K562 (cell line): ENCODE measurements at regions not wholly inside any gene's neighbourhood (a gene's known extent, or its start where the extent isn't known, plus 50 kb on each side); places are given as distances from the start of the nearest gene placed in this dataset.

Experiments used
- AFF1 ChIP-seq, 2 experiments: fragments of 450-650 bp; IDR thresholded peaks; 2 replicates each; pipeline ENCODE4 v1.6.1; 2018; ENCODE audit warnings: mild to moderate bottlenecking in 2 of 2, low read depth in 1 of 2; ENCODE audit not compliant: partially characterized antibody in 2 of 2
- BRCA1 ChIP-seq, 2 experiments: fragments of 450-650 bp in 1 of 2; sonication (generic) in 1 of 2; formaldehyde crosslinking in 1 of 2; IDR thresholded peaks; 2 replicates each; pipeline versions ENCODE4 v1.5.0 to v1.6.1; 2017 to 2020; ENCODE audit warnings: mild to moderate bottlenecking in 1 of 2, missing genetic modification reagents in 1 of 2
- CBX1 ChIP-seq: sonication (generic); IDR thresholded peaks from 2 replicates; pipeline ENCODE4 v1.6.1; 2016; ENCODE audit warnings: antibody characterized with exemption, low read depth, mild to moderate bottlenecking
- CCNT2 ChIP-seq: IDR thresholded peaks from 2 replicates; pipeline ENCODE4 v1.6.1; 2011; ENCODE audit warnings: borderline replicate concordance, low read depth, mild to moderate bottlenecking, moderate library complexity, mixed read lengths, low read length; ENCODE audit not compliant: insufficient read length; ENCODE audit errors: extremely low read depth
- CHAMP1 ChIP-seq: fragments of 450-650 bp; IDR thresholded peaks from 2 replicates; pipeline ENCODE4 v1.6.1; 2016; ENCODE audit warnings: mild to moderate bottlenecking
- E2F3 ChIP-seq: fragments of 250-450 bp; sonication (Bioruptor Pico); IDR thresholded peaks from 2 replicates; pipeline ENCODE4 v1.4.0; 2020; ENCODE audit warnings: mild to moderate bottlenecking
- ETS2 ChIP-seq: IDR thresholded peaks from 2 replicates; pipeline ENCODE4 v1.6.1; 2016; ENCODE audit warnings: borderline replicate concordance, missing genetic modification characterization, mild to moderate bottlenecking, moderate library complexity, missing compliant biosample characterization; ENCODE audit not compliant: poor library complexity, severe bottlenecking
- JUN ChIP-seq, 2 experiments: sonication (generic) in 1 of 2; formaldehyde crosslinking in 1 of 2; IDR thresholded peaks; 2 replicates each; pipeline versions ENCODE4 v1.6.1 to v1.8.0; 2012 to 2022; ENCODE audit warnings: borderline replicate concordance in 2 of 2, mild to moderate bottlenecking in 2 of 2, improper control_type of control experiment in 1 of 2, low read depth in 1 of 2, low read length in 1 of 2, missing genetic modification reagents in 1 of 2
- NCOR1 ChIP-seq: fragments of 450-650 bp; IDR thresholded peaks from 2 replicates; pipeline ENCODE4 v1.6.1; 2016; ENCODE audit warnings: mild to moderate bottlenecking, moderate library complexity
- NFYB ChIP-seq: IDR thresholded peaks from 2 replicates; pipeline ENCODE4 v1.6.1; 2011; ENCODE audit warnings: mild to moderate bottlenecking, moderate library complexity; ENCODE audit not compliant: insufficient read length; ENCODE audit errors: extremely low read depth
- NUFIP1 ChIP-seq: fragments of 450-650 bp; IDR thresholded peaks from 2 replicates; pipeline ENCODE4 v1.6.1; 2018; ENCODE audit not compliant: partially characterized antibody
- PHB ChIP-seq: fragments of 250-450 bp; sonication (Bioruptor Pico); IDR thresholded peaks from 2 replicates; pipeline ENCODE4 v1.5.0; 2021
- RCOR1 ChIP-seq, 2 experiments: IDR thresholded peaks; 2 replicates each; pipeline ENCODE4 v1.6.1; 2012; ENCODE audit warnings: low read depth in 2 of 2, low read length in 2 of 2, borderline replicate concordance in 1 of 2, improper control_type of control experiment in 1 of 2
- RFX1 ChIP-seq: fragments of 450-650 bp; IDR thresholded peaks from 2 replicates; pipeline ENCODE4 v1.6.1; 2016; ENCODE audit warnings: mild to moderate bottlenecking, moderate library complexity
- SRSF1 ChIP-seq: fragments of 200-400 bp; formaldehyde crosslinking; IDR thresholded peaks from 2 replicates; pipeline ENCODE4 v1.6.1; 2017; ENCODE audit warnings: mild to moderate bottlenecking, low read depth, low read length, moderate library complexity
- TEAD1 ChIP-seq, 2 experiments: fragments of 450-650 bp in 1 of 2; sonication (generic) in 1 of 2; formaldehyde crosslinking; IDR thresholded peaks; 2 replicates each; pipeline versions ENCODE4 v1.4.0 to v1.8.0; 2020 to 2022; ENCODE audit warnings: mild to moderate bottlenecking in 2 of 2, missing genetic modification reagents in 1 of 2
- TFAM ChIP-seq: fragments of 250-450 bp; sonication (Bioruptor Pico); conservative IDR thresholded peaks from 2 replicates; pipeline ENCODE4 v1.5.0; 2021; ENCODE audit warnings: mild to moderate bottlenecking, moderate library complexity
- TSC22D4 ChIP-seq: fragments of 450-650 bp; IDR thresholded peaks from 2 replicates; pipeline ENCODE4 v1.6.1; 2016; ENCODE audit warnings: missing genetic modification characterization, missing biosample characterization, control low read depth
- ZNF133 ChIP-seq: fragments of 250-450 bp; sonication (Bioruptor Pico); IDR thresholded peaks from 2 replicates; pipeline ENCODE4 v1.4.0; 2020; ENCODE audit warnings: mild to moderate bottlenecking
- ZNF134 ChIP-seq: fragments of 250-450 bp; sonication (Bioruptor Pico); conservative IDR thresholded peaks from 2 replicates; pipeline ENCODE4 v1.4.0; 2020
- ZNF146 ChIP-seq: IDR thresholded peaks from one replicate; pipeline ENCODE4 v1.6.1; 2018; ENCODE audit warnings: missing compliant biosample characterization; ENCODE audit not compliant: unreplicated experiment
- ZNF311 ChIP-seq: fragments of 250-450 bp; sonication (Bioruptor Pico); IDR thresholded peaks from 2 replicates; pipeline ENCODE4 v1.4.0; 2020; ENCODE audit warnings: mild to moderate bottlenecking, moderate library complexity

- TF ChIP-seq JUN (IDR thresholded peaks at IDR 0.05; ENCODE audit: borderline replicate concordance, low read depth, low read length) (peak; percentile 87), JUN (CRISPR knock-in tag; IDR thresholded peaks at IDR 0.05; ENCODE audit: borderline replicate concordance) (no peak), TSC22D4 (tag) (no peak), ZNF146 (no peak), ZNF311 (CRISPR knock-in tag) (no peak), NUFIP1 (no peak), RFX1 (no peak), NCOR1 (0 out of 2 replicates have a peak, but pooled peaks have one; percentile 22), CCNT2 (no peak), TEAD1 (CRISPR knock-in tag; IDR thresholded peaks at IDR 0.05) (peak in 1 of 2 experiments; percentile 76; a peak in 2 of 4 replicates), TFAM (CRISPR knock-in tag) (no peak), SRSF1 (no peak), E2F3 (no peak), BRCA1 (IDR thresholded peaks at IDR 0.05) (no peak), BRCA1 (CRISPR knock-in tag; IDR thresholded peaks at IDR 0.05) (no peak), ZNF133 (CRISPR knock-in tag) (no peak), RCOR1 (IDR thresholded peaks at IDR 0.05; ENCODE audit: borderline replicate concordance in 1 of 2, low read depth in 2 of 2, low read length in 2 of 2) (peak in 1 of 2 experiments; percentile 37; a peak in 1 of 4 replicates), CBX1 (no peak), AFF1 (IDR thresholded peaks at IDR 0.05; ENCODE audit: low read depth in 1 of 2, partially characterized antibody in 2 of 2) (peak; percentile 50 to 81), ZNF134 (no peak), CHAMP1 (peak; percentile 95), NFYB (no peak), PHB (CRISPR knock-in tag) (no peak), ETS2 (tag) (no peak)
Observed at GRCh38 chr2:144703852-144704708, 184.2 kb upstream of the ZEB2 start (continued).
